Pulmonary artery endothelial cell (primary cell): ENCODE measurements at regions not wholly inside any gene's neighbourhood (a gene's known extent, or its start where the extent isn't known, plus 50 kb on each side); places are given as distances from the start of the nearest gene placed in this dataset.
"Not testable (repeated sequence)": the region's sequence is repeated elsewhere in the genome, so short reads cannot be mapped to it uniquely, and the experiment has no call there.

ENCODE experiments used
- DNase-seq: peaks from one replicate; pipeline ENCODE4 v3.0.0-alpha.2; 2011; ENCODE audit warnings: low read depth, low spot score

GRCh38 chrX:1103360-1103759 is 109.1 kb downstream of the CRLF2 start:
- DNase-seq = no peak

GRCh38 chrX:1102786-1103185 is 109.7 kb downstream of the CRLF2 start:
- no peak for DNase-seq

GRCh38 chrX:1102221-1102620 is 110.2 kb downstream of the CRLF2 start:
- DNase-seq = not testable (repeated sequence)

- no peak for DNase-seq
Measured at GRCh38 chrX:1099146-1099770, 113.2 kb downstream of the CRLF2 start.

- no peak for DNase-seq
Measured at GRCh38 chrX:1097328-1097727, 115.1 kb downstream of the CRLF2 start.

GRCh38 chrX:1094566-1095333 is 117.7 kb downstream of the CRLF2 start:
- no peak for DNase-seq

- DNase-seq = no peak
Measured at GRCh38 chrX:1093586-1094421, 118.6 kb downstream of the CRLF2 start.

- DNase-seq = no peak
Measured at GRCh38 chrX:1093121-1093520, 119.3 kb downstream of the CRLF2 start.

GRCh38 chrX:1086444-1087409 is 125.7 kb downstream of the CRLF2 start:
- DNase-seq = no peak

GRCh38 chrX:1085871-1086270 is 126.6 kb downstream of the CRLF2 start:
- not testable (repeated sequence) for DNase-seq

- no peak for DNase-seq
Measured at GRCh38 chrX:1084689-1085088, 127.8 kb downstream of the CRLF2 start.

- no peak for DNase-seq
Measured at GRCh38 chrX:1076871-1077651, 135.4 kb downstream of the CRLF2 start.

- DNase-seq = no peak
Measured at GRCh38 chrX:1075741-1076140, 136.7 kb downstream of the CRLF2 start.

- DNase-seq = no peak
Measured at GRCh38 chrX:1075156-1075555, 137.3 kb downstream of the CRLF2 start.

GRCh38 chrX:1074755-1075154 is 137.7 kb downstream of the CRLF2 start:
- DNase-seq = no peak

GRCh38 chrX:1074172-1074571 is 138.3 kb downstream of the CRLF2 start:
- no peak for DNase-seq

- DNase-seq = no peak
Measured at GRCh38 chrX:1072637-1073377, 139.6 kb downstream of the CRLF2 start.

- no peak for DNase-seq
Measured at GRCh38 chrX:1071351-1071750, 141.1 kb downstream of the CRLF2 start.

GRCh38 chrX:1062351-1062750 is 150.1 kb downstream of the CRLF2 start:
- no peak for DNase-seq

GRCh38 chrX:1060562-1060960 is 151.9 kb downstream of the CRLF2 start:
- no peak for DNase-seq
